COLO668 (cell line): ENCODE measurements at regions not wholly inside any gene's neighbourhood (a gene's known extent, or its start where the extent isn't known, plus 50 kb on each side); places are given as distances from the start of the nearest gene placed in this dataset.
"Not testable (repeated sequence)": the region's sequence is repeated elsewhere in the genome, so short reads cannot be mapped to it uniquely, and the experiment has no call there.

ENCODE experiments used
- DNase-seq: peaks from one replicate; lab custom pipeline; 2025; ENCODE audit not compliant: unreplicated experiment; lab: John Stamatoyannopoulos, UW

DNA sequence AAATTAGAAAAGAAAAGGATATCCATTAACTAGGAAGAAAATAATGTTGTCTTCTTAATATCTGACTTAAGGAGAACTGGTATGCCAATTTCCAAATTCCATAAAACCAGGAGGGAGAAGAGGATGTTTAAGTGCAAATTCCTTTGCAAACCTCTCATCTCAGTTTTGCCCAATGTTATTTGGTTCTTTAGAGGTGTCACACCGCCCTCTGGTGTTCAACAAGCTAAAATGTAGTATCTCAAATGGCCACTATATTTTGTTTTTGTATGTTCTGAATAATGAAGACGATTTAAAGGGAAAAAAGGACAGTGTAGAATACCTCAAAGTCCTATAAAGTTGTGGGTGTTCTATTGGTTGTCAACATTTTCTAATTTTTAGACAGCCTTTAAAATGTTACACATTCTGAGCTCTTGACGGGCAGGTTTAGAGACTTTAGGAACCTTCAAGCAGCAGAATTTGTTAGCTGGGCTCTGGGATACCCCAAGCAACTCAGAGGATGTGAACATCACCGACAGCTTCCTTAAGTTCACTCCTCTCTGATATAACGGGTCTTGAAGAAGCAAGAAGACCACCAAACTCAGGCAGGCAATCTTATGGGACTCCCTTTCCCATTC is 458.3 kb downstream of the MFSD1 start:
- peak; percentile 37 for DNase-seq

- DNase-seq, result not testable (repeated sequence)
Observed at GRCh38 chr3:159261333-159261732, 459.5 kb downstream of the MFSD1 start.

DNA sequence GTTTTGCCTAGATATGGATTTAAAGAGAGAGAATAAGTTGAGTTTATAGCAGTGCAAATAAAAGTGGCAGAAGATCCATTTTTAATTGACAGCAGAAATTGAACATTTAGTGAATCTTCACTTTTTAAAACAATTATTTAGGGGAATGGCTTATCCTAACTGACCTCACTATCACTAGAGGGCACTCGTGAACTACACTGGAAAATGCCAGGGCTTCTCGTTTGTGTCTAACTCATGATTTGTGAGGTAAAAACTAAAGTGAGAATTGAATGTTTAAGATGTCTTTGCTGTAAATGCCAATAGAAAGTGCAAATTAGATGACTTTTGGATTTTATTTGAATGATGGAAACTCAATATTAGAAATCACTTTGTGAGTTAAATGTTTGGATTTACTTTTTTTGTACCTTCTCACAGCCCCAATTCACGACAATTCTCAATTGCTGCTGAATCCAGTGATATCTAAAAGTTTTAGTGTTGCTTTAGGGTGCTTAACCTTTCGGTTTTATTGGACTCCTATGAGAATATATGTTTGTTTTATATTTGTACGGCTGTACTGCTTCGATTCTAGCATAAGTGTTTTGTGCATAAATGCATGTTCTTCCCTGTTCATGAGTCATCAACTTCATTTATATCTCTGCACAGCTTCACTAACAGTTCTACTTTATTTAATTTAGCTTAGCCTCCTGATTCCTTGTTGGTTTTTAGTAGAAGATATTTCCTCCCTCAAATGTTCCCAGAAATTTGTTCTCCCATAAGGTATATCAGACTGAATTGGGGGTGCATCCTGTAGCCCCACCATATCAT is 462.1 kb downstream of the MFSD1 start:
- DNase-seq, result peak; percentile 20

GRCh38 chr3:159265705-159266104 is 463.9 kb downstream of the MFSD1 start:
- DNase-seq, result no peak

- DNase-seq, result peak; percentile 43
Observed at GRCh38 chr3:159266779-159267178, 464.9 kb downstream of the MFSD1 start.

DNA sequence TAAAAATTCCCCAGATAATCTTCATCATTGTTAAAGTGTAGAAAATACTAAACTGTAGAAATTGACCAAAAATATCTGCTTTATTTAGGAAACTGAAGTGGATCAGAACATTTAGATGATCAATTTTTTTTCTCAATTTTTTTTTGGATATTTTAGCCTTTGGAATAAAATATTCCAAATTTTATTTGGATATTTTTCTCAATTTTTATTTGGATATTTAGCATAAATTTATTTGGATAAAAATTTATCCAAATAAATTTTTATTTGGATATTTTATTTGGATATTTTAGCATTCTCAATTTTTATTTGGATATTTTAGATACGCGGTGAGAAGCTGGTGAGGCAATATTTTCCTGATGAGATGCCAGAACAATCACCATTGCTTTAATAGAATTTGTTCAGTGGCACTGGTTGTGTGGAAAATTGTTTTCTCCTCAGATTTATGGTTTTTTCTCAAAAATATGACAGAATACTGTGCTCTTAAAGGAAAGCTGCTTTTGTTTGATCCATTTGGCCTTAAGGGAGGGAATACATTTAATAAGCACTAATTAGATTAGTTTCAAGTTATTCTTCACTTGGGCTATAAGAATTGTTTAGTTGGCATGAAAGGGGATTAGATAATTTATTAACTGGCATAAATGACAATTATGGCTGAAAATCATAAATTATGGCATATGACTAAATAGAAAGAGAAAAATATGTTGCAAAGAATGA is 470.1 kb downstream of the MFSD1 start:
- DNase-seq, result no peak

DNA sequence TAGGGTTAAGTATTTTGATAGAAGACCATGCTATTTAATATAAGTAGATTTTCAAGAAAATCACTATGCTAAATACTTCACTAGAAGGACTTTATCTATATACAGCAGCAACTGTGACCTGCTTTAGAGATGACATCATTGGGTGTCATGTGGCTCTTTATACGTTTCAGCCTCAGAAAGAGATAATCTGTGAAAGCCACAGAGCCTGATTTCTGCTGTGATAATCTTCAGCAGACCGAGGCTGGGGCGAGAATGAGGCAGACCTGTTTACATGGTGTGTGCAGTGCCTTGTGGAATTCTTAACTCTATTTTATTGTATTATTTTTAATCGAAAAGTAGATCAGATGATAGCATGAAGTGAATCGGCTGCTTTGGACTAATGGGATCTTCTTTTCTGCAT is 471.2 kb downstream of the MFSD1 start:
- no peak for DNase-seq

DNA sequence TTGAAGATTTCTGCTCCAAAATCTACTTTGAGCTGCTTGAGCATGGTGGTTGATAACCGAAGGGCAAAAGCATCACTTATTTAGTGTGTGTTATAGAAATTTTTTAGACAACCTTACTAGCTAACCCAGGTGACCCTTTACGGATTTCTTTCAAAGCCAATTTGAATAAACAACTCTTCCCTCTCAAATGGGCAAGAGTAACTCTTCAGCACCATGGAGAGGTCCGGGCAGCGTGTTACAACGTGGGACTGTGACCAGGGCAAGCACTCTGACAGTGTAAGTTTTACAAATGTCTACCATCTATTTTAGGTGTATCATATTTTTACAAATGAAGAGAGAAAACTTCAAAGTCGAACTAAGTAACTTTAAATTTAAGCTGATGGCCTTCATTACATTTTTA is 471.8 kb downstream of the MFSD1 start:
- no peak for DNase-seq

- DNase-seq, result no peak
Observed at GRCh38 chr3:159275741-159276140, 473.9 kb downstream of the MFSD1 start.

GRCh38 chr3:159277814-159278213 is 476.0 kb downstream of the MFSD1 start:
- no peak for DNase-seq

- no peak for DNase-seq
Observed at GRCh38 chr3:159280386-159281191, 478.7 kb downstream of the MFSD1 start.

DNA sequence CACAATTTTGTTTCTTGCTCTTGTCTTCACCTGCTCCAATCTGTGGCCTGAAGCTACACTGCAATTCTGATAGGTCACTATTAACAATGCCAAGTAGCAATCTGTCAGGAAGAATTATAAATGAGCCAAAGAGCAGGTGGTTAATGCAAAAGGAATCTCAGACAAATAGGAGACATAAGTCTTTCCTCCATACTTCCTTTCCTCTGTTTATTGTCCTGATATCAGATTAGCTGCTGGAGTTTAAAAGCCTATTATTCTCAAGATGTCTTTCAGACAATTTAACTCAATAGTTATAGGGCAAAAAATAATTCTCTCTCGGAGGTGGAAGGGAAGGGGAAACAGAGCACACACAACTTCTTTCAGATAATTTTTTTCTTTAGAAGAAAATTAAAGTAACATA is 491.6 kb downstream of the MFSD1 start:
- DNase-seq, result no peak

GRCh38 chr3:159301961-159302360 is 500.1 kb downstream of the MFSD1 start:
- no peak for DNase-seq

DNA sequence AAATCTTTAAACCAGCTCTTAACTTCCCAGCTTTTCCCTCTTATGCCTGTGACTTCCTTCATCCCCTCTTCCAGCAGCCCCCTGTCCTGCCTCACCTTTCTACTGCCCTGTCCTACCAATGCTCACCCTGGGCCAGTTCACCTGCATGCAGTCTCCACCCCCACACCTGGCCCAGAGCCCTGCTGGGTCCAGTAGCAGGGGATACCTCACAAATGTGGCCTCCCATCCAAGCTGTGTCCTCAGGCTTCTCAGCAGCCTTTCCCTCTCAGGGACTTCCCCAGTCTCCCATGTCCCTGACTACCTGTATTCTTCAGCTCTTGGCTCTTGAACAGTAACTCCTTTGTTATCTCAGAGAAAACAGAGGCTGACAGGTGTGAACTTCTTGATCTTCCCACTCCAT is 503.2 kb downstream of the MFSD1 start:
- DNase-seq, result no peak

GRCh38 chr3:159316706-159317105 is 514.9 kb downstream of the MFSD1 start:
- DNase-seq, result not testable (repeated sequence)

DNA sequence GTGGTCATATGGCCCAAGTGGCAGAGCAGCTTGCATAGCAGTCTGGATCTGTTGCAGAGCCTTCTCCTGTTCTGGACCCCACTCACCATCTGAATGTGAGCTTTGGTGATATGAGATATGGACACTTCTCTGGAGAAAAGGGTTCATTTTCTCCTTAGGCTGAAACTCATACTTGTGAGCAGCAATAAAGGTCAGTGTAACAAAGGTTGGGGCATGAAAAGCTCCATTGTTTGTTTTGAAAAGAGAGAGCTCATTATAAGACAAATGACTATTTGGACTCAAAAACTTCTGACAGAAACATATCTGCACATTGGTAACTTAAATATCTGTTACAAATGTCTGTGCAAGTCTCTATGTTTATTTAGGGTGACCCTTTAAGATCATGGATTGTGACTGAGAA is 517.3 kb downstream of the MFSD1 start:
- DNase-seq, result no peak

GRCh38 chr3:159322322-159322939 is 520.6 kb downstream of the MFSD1 start:
- peak; percentile 40 for DNase-seq

DNA sequence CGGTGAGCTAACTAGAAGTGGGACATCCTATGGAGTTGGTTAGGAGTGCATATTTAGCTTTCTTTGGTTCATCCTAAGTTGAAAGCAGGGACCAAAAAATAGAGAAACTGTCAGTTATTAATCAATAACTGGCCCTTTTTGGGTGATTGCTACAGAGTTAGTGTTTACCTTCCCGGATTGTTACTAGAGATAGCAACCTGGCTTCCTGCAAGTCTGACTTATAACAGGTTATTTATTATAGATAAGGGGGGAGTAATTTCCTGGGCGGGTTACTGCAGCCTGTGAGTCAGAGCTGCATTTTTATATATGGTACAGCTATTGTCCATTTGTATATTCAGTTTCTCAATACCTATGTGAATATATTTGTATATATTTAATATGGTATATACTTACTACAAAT is 522.0 kb downstream of the MFSD1 start:
- DNase-seq, result no peak

DNA sequence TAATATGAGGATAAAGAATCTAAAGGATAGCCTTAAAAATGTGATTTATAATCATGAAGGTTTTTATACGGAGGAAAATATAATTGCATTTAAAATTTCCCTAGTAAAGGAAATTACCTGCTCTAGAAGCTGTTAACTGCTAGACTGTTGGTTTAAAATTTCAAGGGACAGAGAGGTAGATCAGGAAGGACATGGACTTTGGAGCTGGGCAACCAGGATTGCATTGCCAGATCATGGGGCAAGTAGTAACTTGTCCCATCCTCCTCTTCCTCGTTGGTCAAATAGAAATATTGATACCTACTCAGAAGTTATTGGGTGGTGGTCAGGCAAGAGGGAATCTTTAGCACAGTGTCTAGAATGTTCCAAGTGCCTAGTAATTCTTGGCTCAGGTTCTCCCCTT is 525.1 kb downstream of the MFSD1 start:
- DNase-seq, result no peak

- DNase-seq, result no peak
Observed at GRCh38 chr3:159332535-159333099, 530.8 kb downstream of the MFSD1 start.
